ENCODE measurements at regions not wholly inside any gene's neighbourhood (a gene's known extent, or its start where the extent isn't known, plus 50 kb on each side); places are given as distances from the start of the nearest gene placed in this dataset.

- no peak overlapping the region for H3K27ac ChIP-seq
Observed at GRCh38 chr1:119314001-119314796, 54.4 kb upstream of the HAO2 start.

GRCh38 chr1:119316870-119317416 lies 51.6 kb upstream of the HAO2 start:
- H3K4me3 ChIP-seq, result no peak overlapping the region
- H3K27me3 ChIP-seq, result no peaks in the 10 kb centered on the region
- H3K27ac ChIP-seq, result no peak overlapping the region

More at GRCh38 chr1:119314001-119314796, 54.4 kb upstream of the HAO2 start:
- H3K9me3 ChIP-seq, result no peaks in the 10 kb centered on the region
- intact Hi-C loops (cut with DNase I; ENCODE audit: low total_unique reads), result no loop called here
- TF ChIP-seq CTCF (IDR thresholded peaks at IDR 0.05), result no peak
- no peak for TF ChIP-seq POLR2A (IDR thresholded peaks at IDR 0.05)
- no peaks in the 10 kb centered on the region for H3K36me3 ChIP-seq
- no peak for DNase-seq
- no peak overlapping the region for H3K4me3 ChIP-seq
- H3K4me1 ChIP-seq, result no peaks in the 10 kb centered on the region
- no peaks in the 10 kb centered on the region for H3K27me3 ChIP-seq

GRCh38 chr1:119318466-119319309 lies 49.9 kb upstream of the HAO2 start:
- no peaks in the 10 kb centered on the region for H3K9me3 ChIP-seq
- no peak for DNase-seq
- no peaks in the 10 kb centered on the region for H3K36me3 ChIP-seq
- no peaks in the 10 kb centered on the region for H3K4me1 ChIP-seq
- H3K27me3 ChIP-seq, result no peaks in the 10 kb centered on the region
- no peak overlapping the region for H3K4me3 ChIP-seq
- TF ChIP-seq CTCF (IDR thresholded peaks at IDR 0.05) (no peak), POLR2A (IDR thresholded peaks at IDR 0.05) (no peak)
- H3K27ac ChIP-seq, result no peak overlapping the region
- intact Hi-C loops (cut with DNase I; ENCODE audit: low total_unique reads), result no loop called here

More at GRCh38 chr1:119316870-119317416, 51.6 kb upstream of the HAO2 start:
- intact Hi-C loops (cut with DNase I; ENCODE audit: low total_unique reads), result no loop called here
- DNase-seq, result no peak
- no peaks in the 10 kb centered on the region for H3K36me3 ChIP-seq
- TF ChIP-seq CTCF (IDR thresholded peaks at IDR 0.05), result no peak
- no peak for TF ChIP-seq POLR2A (IDR thresholded peaks at IDR 0.05)
- H3K9me3 ChIP-seq, result no peaks in the 10 kb centered on the region
- H3K4me1 ChIP-seq, result no peaks in the 10 kb centered on the region
